ENCODE measurements at regions not wholly inside any gene's neighbourhood (a gene's known extent, or its start where the extent isn't known, plus 50 kb on each side); places are given as distances from the start of the nearest gene placed in this dataset.

- no peaks in the 10 kb centered on the region for H3K27me3 ChIP-seq (replicated peaks in 1 of 7)
- no peak overlapping the region for H3K4me3 ChIP-seq
- WGBS, 5 donors: 52 to 76% (median 74%) methylated on average over 5 of the region's 5 CpGs
- peaks cover 0 to 4% (median 0%) of the 10 kb centered on the region in 6 donors for H3K4me1 ChIP-seq
- no peak overlapping the region for H3K27ac ChIP-seq
- H3K9me3 ChIP-seq: no peaks in the 10 kb centered on the region
- H3K36me3 ChIP-seq: no peaks in the 10 kb centered on the region
- intact Hi-C loops (cut with DNase I; ENCODE audit: low total_unique reads): no loop called here
- no peak for DNase-seq
- TF ChIP-seq POLR2A (IDR thresholded peaks at IDR 0.05): no peak
- no peak for TF ChIP-seq POLR2AphosphoS5 (IDR thresholded peaks at IDR 0.05)
- TF ChIP-seq CTCF (IDR thresholded peaks at IDR 0.05 in 8 of 11, conservative IDR thresholded peaks at IDR 0.05 in 3 of 11): no peak
Measured at GRCh38 chr2:126507425-126507911, 148.5 kb upstream of the GYPC start.

DNA sequence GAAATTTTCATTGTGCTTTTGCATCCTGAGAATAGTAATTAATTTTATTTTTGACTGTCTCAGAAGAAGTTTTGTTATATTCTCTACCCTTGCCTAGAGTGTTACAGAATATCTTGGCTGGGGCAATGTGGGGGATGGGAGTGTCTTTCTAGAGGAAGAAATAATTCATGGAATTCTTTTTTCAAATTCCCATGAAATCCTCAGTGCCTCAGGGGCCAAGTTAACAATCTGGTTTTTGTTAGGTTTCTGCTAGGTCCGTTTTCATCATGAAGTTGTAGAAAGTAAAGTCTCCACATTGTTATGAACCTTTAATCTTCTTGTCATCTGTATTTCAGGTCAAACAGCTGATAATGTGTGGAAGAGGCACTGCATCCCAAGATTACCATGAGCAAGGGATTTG lies 145.6 kb upstream of the GYPC start:
- no peaks in the 10 kb centered on the region for H3K36me3 ChIP-seq
- no peak overlapping the region for H3K4me3 ChIP-seq
- peaks cover 0 to 4% (median 0%) of the 10 kb centered on the region in 6 donors for H3K4me1 ChIP-seq
- TF ChIP-seq POLR2A (IDR thresholded peaks at IDR 0.05): no peak
- TF ChIP-seq POLR2AphosphoS5 (IDR thresholded peaks at IDR 0.05): no peak
- TF ChIP-seq CTCF (IDR thresholded peaks at IDR 0.05 in 8 of 11, conservative IDR thresholded peaks at IDR 0.05 in 3 of 11): no peak
- H3K27me3 ChIP-seq (replicated peaks in 1 of 7): no peaks in the 10 kb centered on the region
- no peaks in the 10 kb centered on the region for H3K9me3 ChIP-seq
- DNase-seq: no peak
- no peak overlapping the region for H3K27ac ChIP-seq
- WGBS, 5 donors: 36 to 62% (median 52%) methylated on average over 1 of the region's 1 CpG
- intact Hi-C loops (cut with DNase I; ENCODE audit: low total_unique reads): no loop called here

- Histone ChIP-seq H3K4me1 (peaks cover 0 to 4% (median 0%) of the 10 kb centered on the region in 6 donors), H3K27ac (no peak overlapping the region), H3K9me3 (no peaks in the 10 kb centered on the region), H3K36me3 (no peaks in the 10 kb centered on the region), H3K4me3 (no peak overlapping the region), H3K27me3 (replicated peaks in 1 of 7) (no peaks in the 10 kb centered on the region)
- WGBS, 5 donors: 87 to 98% (median 93%) methylated on average over 7 of the region's 7 CpGs
- intact Hi-C loops (cut with DNase I; ENCODE audit: low total_unique reads): no loop called here
- no peak for TF ChIP-seq CTCF (IDR thresholded peaks at IDR 0.05 in 8 of 11, conservative IDR thresholded peaks at IDR 0.05 in 3 of 11)
- no peak for TF ChIP-seq POLR2A (IDR thresholded peaks at IDR 0.05)
- no peak for TF ChIP-seq POLR2AphosphoS5 (IDR thresholded peaks at IDR 0.05)
- DNase-seq: no peak
Measured at GRCh38 chr2:126510960-126511359, 145.0 kb upstream of the GYPC start.

DNA sequence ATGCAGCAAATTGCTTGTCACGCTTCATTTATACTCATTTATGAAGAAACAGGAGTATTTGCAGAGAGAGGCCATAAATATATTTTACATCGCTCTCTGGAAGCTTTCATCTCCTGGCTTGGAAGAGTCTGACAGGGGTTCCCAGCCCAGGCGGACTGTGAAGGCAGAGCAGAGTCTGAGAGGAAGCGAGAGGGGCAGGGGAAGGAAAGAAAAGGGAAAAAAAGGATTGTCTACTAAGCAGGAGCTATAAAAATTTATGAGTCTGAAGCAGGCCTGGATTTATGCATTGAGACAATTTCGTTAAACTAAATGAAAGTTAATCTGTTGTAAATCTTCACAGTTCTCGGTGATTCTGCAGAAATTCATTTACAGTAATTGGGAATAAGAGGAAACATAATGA lies 143.9 kb upstream of the GYPC start:
- no peak for DNase-seq
- no peak overlapping the region for H3K27ac ChIP-seq
- no peaks in the 10 kb centered on the region for H3K9me3 ChIP-seq
- TF ChIP-seq POLR2AphosphoS5 (IDR thresholded peaks at IDR 0.05) (no peak), CTCF (IDR thresholded peaks at IDR 0.05 in 8 of 11, conservative IDR thresholded peaks at IDR 0.05 in 3 of 11) (no peak), POLR2A (IDR thresholded peaks at IDR 0.05) (no peak)
- H3K4me3 ChIP-seq: no peak overlapping the region
- H3K36me3 ChIP-seq: no peaks in the 10 kb centered on the region
- 84 to 89% (median 88%) methylated on average over 6 of the region's 6 CpGs for whole genome bisulfite sequencing, 5 donors
- H3K4me1 ChIP-seq: peaks cover 0 to 2% (median 0%) of the 10 kb centered on the region in 6 donors
- H3K27me3 ChIP-seq (replicated peaks in 1 of 7): no peaks in the 10 kb centered on the region
- intact Hi-C loops (cut with DNase I; ENCODE audit: low total_unique reads): no loop called here

All from spleen (tissue), 11 donors.